ENCODE measurements at regions not wholly inside any gene's neighbourhood (a gene's known extent, or its start where the extent isn't known, plus 50 kb on each side); places are given as distances from the start of the nearest gene placed in this dataset.
"Not testable (repeated sequence)": the region's sequence is repeated elsewhere in the genome, so short reads cannot be mapped to it uniquely, and the experiment has no call there.

- intact Hi-C loops (cut with DNase I), result no loop called here
- no peak for DNase-seq
- Histone ChIP-seq H3K27me3 (no peaks in the 10 kb centered on the region), H3K36me3 (no peaks in the 10 kb centered on the region), H3K9me3 (peaks cover 0 to 28% of the 10 kb centered on the region in 2 donors), H3K4me1 (no peaks in the 10 kb centered on the region), H3K27ac (no peak overlapping the region), H3K4me3 (no peak overlapping the region)
- no peak for TF ChIP-seq CTCF (IDR thresholded peaks at IDR 0.05)
- no peak for ATAC-seq
Measured at GRCh38 chr4:63986253-63986652, 423.0 kb downstream of the TECRL start.

DNA sequence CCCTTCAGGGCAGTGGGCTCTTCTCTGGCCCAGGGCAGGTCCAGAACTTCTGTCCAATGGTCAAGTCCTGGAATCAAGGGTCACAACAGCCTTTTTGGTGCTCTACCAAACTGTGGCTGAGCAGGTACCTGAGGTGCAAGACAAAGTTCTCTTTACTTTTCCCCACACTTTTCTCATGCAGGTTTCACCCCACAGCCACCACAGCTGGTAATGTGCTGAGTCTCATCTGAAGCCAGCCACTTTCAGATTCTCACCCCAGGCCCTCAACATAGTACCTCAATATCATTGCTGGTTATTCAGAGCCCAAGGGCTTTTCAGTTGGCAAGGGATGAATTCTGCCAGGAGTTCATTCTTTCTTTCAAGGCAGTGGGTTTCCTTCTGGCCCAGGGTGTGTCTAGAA lies 426.0 kb downstream of the TECRL start:
- no peak for ATAC-seq
- H3K36me3 ChIP-seq, result no peaks in the 10 kb centered on the region
- intact Hi-C loops (cut with DNase I), result no loop called here

DNA sequence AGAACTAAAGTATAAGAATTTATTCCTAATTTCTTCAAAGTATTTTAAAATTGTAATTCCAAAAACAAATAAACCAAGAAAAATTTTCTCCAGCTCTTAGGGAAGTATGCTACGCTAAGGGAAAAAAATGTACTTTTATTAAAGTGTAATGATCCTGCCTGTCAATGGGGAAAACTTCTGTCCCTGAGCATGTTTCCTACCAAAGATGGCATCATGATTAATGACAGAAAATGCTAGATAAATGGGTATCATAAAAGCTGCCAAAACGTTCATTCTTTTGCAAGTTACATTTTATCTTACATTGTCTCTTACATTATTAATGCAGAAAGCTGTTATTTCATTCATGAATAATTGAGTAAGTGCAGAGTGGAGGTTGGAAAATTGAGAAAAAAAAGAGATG lies 443.4 kb downstream of the TECRL start:
- H3K36me3 ChIP-seq, result no peaks in the 10 kb centered on the region
- no peaks in the 10 kb centered on the region for H3K9me3 ChIP-seq
- no peak for TF ChIP-seq CTCF (IDR thresholded peaks at IDR 0.05)
- no peak for ATAC-seq
- no peak overlapping the region for H3K27ac ChIP-seq
- H3K4me1 ChIP-seq, result no peaks in the 10 kb centered on the region
- no peak overlapping the region for H3K4me3 ChIP-seq
- no peaks in the 10 kb centered on the region for H3K27me3 ChIP-seq
- intact Hi-C loops (cut with DNase I), result no loop called here
- no peak for DNase-seq

More for the DNA sequence above, 426.0 kb downstream of the TECRL start:
- no peak for DNase-seq
- Histone ChIP-seq H3K27me3 (no peaks in the 10 kb centered on the region), H3K27ac (no peak overlapping the region), H3K4me3 (no peak overlapping the region), H3K4me1 (no peaks in the 10 kb centered on the region), H3K9me3 (peaks cover 0 to 28% of the 10 kb centered on the region in 2 donors)
- no peak for TF ChIP-seq CTCF (IDR thresholded peaks at IDR 0.05)

GRCh38 chr4:63942706-63943286 lies 466.5 kb downstream of the TECRL start:
- H3K27me3 ChIP-seq; ATAC-seq; H3K9me3 ChIP-seq; H3K27ac ChIP-seq; H3K4me1 ChIP-seq; intact Hi-C loops (cut with DNase I); H3K36me3 ChIP-seq; H3K4me3 ChIP-seq: not testable (repeated sequence)
- DNase-seq, result peak in 1 of 4 donors; percentile 75

- TF ChIP-seq CTCF (IDR thresholded peaks at IDR 0.05), result no peak
- Histone ChIP-seq H3K9me3 (peaks cover 0 to 2% of the 10 kb centered on the region in 2 donors), H3K27me3 (no peaks in the 10 kb centered on the region), H3K4me1 (no peaks in the 10 kb centered on the region), H3K27ac (no peak overlapping the region), H3K36me3 (no peaks in the 10 kb centered on the region), H3K4me3 (no peak overlapping the region)
- DNase-seq (peak in 2 of 4 donors; percentile 0 to 7), ATAC-seq (peak; percentile 61)
- intact Hi-C loops (cut with DNase I), result no loop called here
Measured at GRCh38 chr4:63937961-63938360, 471.3 kb downstream of the TECRL start.

DNA sequence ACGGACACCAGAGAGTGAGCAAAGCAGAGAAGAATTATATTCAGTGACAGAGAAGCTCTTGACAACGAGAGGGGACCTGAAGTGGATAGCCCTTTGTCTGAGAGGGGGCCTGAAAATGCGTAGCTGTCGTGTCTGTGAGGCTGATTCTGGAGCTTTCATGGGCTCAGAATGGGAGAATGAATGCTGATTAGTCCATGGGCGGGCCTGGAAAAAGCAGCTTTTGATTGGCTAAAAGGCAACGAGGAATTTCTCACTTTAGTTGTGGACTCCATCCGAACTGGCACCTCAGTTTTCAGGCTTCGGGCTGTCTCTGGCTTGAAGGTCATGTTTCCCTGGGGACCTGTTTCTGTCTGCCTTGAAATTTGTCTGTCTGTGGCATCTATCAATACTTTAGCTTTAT lies 487.1 kb downstream of the TECRL start:
- H3K9me3 ChIP-seq, result peaks cover 0 to 5% of the 10 kb centered on the region in 2 donors
- H3K27me3 ChIP-seq, result no peaks in the 10 kb centered on the region
- H3K27ac ChIP-seq, result no peak overlapping the region
- H3K36me3 ChIP-seq, result no peaks in the 10 kb centered on the region
- ATAC-seq (no peak), DNase-seq (no peak)
- no peaks in the 10 kb centered on the region for H3K4me1 ChIP-seq
- intact Hi-C loops (cut with DNase I), result no loop called here
- no peak overlapping the region for H3K4me3 ChIP-seq
- TF ChIP-seq CTCF (IDR thresholded peaks at IDR 0.05), result no peak
